ENCODE measurements at regions not wholly inside any gene's neighbourhood (a gene's known extent, or its start where the extent isn't known, plus 50 kb on each side); places are given as distances from the start of the nearest gene placed in this dataset.

DNA sequence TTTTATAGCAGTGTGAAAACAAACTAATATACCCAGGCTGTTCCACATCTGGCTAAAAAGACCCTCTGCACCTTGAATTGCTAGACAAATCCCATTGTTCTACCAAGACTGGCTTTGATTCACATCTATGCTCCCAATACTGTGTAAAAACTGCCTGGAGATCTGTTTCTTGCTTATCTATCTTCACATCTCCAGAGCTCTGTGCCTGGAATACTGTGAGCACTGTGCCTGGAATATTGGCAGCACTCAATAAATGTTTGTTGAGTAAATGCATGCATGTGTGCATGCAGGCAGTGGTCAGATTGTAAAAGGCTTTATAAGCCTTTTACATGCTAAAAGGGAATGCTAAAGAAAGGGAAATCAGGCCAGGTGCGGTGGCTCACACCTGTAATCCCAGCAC, 75.5 kb upstream of the APP start:
- TF ChIP-seq RAD51 (IDR thresholded peaks at IDR 0.05; ENCODE audit: borderline replicate concordance, low read depth): no peak
- no peak for TF ChIP-seq CBX5 (IDR thresholded peaks at IDR 0.05; ENCODE audit: borderline replicate concordance, low read depth)
- TF ChIP-seq KAT7 (CRISPR knock-in tag; IDR thresholded peaks at IDR 0.05; ENCODE audit: borderline replicate concordance): no peak
- no peak for TF ChIP-seq NR2C2 (CRISPR knock-in tag; IDR thresholded peaks at IDR 0.05)
- TF ChIP-seq NR2C2 (tag; IDR thresholded peaks at IDR 0.05): no peak
- TF ChIP-seq NFIC (IDR thresholded peaks at IDR 0.05): no peak
- TF ChIP-seq JUNB (CRISPR knock-in tag; conservative IDR thresholded peaks at IDR 0.05): no peak
- TF ChIP-seq, protein P1, sequence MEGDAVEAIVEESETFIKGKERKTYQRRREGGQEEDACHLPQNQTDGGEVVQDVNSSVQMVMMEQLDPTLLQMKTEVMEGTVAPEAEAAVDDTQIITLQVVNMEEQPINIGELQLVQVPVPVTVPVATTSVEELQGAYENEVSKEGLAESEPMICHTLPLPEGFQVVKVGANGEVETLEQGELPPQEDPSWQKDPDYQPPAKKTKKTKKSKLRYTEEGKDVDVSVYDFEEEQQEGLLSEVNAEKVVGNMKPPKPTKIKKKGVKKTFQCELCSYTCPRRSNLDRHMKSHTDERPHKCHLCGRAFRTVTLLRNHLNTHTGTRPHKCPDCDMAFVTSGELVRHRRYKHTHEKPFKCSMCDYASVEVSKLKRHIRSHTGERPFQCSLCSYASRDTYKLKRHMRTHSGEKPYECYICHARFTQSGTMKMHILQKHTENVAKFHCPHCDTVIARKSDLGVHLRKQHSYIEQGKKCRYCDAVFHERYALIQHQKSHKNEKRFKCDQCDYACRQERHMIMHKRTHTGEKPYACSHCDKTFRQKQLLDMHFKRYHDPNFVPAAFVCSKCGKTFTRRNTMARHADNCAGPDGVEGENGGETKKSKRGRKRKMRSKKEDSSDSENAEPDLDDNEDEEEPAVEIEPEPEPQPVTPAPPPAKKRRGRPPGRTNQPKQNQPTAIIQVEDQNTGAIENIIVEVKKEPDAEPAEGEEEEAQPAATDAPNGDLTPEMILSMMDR (IDR thresholded peaks at IDR 0.05 in 2 of 3, conservative IDR thresholded peaks at IDR 0.05 in 1 of 3; ENCODE audit: insufficient read depth in 2 of 3, low read depth in 1 of 3, low read length in 3 of 3): no peak
